Liver (tissue), 3 donors: ENCODE measurements at regions not wholly inside any gene's neighbourhood (a gene's known extent, or its start where the extent isn't known, plus 50 kb on each side); places are given as distances from the start of the nearest gene placed in this dataset.

Experiments
- CTCF ChIP-seq: fragments of 150-350 bp; IDR thresholded peaks from 2 replicates; pipeline ENCODE4 v1.5.1; 2017; ENCODE audit warnings: improper control_type of control experiment, low read depth, low read length; ENCODE audit not compliant: missing input control
- EGR1 ChIP-seq, 2 donors: IDR thresholded peaks; 2 replicates each; pipeline ENCODE4 v1.6.1; 2016 to 2018; ENCODE audit warnings: antibody characterized with exemption in 2 of 2, low read depth in 2 of 2
- FOXA1 ChIP-seq: IDR thresholded peaks from 2 replicates; pipeline ENCODE4 v1.6.1; 2016; ENCODE audit warnings: antibody characterized with exemption
- GABPA ChIP-seq, 2 donors: IDR thresholded peaks in 1 of 2; conservative IDR thresholded peaks in 1 of 2; 2 replicates each; pipeline ENCODE4 v1.6.1; 2016; ENCODE audit warnings: antibody characterized with exemption in 2 of 2, mild to moderate bottlenecking in 1 of 2, moderate library complexity in 1 of 2
- HNF4G ChIP-seq: IDR thresholded peaks from 2 replicates; pipeline ENCODE4 v1.6.1; 2016; ENCODE audit warnings: antibody characterized with exemption
- JUND ChIP-seq, 2 donors: IDR thresholded peaks; 2 replicates each; pipeline ENCODE4 v1.6.1; 2016; ENCODE audit warnings: antibody characterized with exemption in 2 of 2
- MAX ChIP-seq: IDR thresholded peaks from 2 replicates; pipeline ENCODE4 v1.6.1; 2016; ENCODE audit warnings: antibody characterized with exemption
- RAD21 ChIP-seq, 2 donors: IDR thresholded peaks; 2 replicates each; pipeline ENCODE4 v1.6.1; 2016; ENCODE audit warnings: antibody characterized with exemption in 2 of 2, mild to moderate bottlenecking in 2 of 2
- REST ChIP-seq: IDR thresholded peaks from 2 replicates; pipeline ENCODE4 v1.6.1; 2016; ENCODE audit warnings: antibody characterized with exemption, mild to moderate bottlenecking
- RXRA ChIP-seq, 2 donors: IDR thresholded peaks; 2 replicates each; pipeline ENCODE4 v1.6.1; 2017 to 2018; ENCODE audit warnings: antibody characterized with exemption in 2 of 2, mild to moderate bottlenecking in 1 of 2
- SP1 ChIP-seq: IDR thresholded peaks from 2 replicates; pipeline ENCODE4 v1.6.1; 2018; ENCODE audit warnings: antibody characterized with exemption, mild to moderate bottlenecking
- TAF1 ChIP-seq: conservative IDR thresholded peaks from 2 replicates; pipeline ENCODE4 v1.6.1; 2016; ENCODE audit warnings: antibody characterized with exemption, mild to moderate bottlenecking
- YY1 ChIP-seq: IDR thresholded peaks from 2 replicates; pipeline ENCODE4 v1.6.1; 2016; ENCODE audit warnings: antibody characterized with exemption, mild to moderate bottlenecking
- ZBTB33 ChIP-seq: IDR thresholded peaks from 2 replicates; pipeline ENCODE4 v1.6.1; 2016; ENCODE audit warnings: antibody characterized with exemption
- donor health status: healthy.
- donor health status: healthy.

- no peak for TF ChIP-seq CTCF
- no peak for TF ChIP-seq GABPA (IDR thresholded peaks at IDR 0.05 in 1 of 2, conservative IDR thresholded peaks at IDR 0.05 in 1 of 2)
- no peak for TF ChIP-seq YY1
- TF ChIP-seq RXRA (IDR thresholded peaks at IDR 0.05): no peak
- no peak for TF ChIP-seq TAF1
- TF ChIP-seq REST: no peak
- no peak for TF ChIP-seq MAX
- TF ChIP-seq JUND (IDR thresholded peaks at IDR 0.05): no peak
- TF ChIP-seq RAD21 (IDR thresholded peaks at IDR 0.05): no peak
- TF ChIP-seq SP1: no peak
- TF ChIP-seq EGR1 (IDR thresholded peaks at IDR 0.05; ENCODE audit: low read depth in 2 of 2): no peak
- TF ChIP-seq ZBTB33: no peak
- TF ChIP-seq HNF4G: no peak
- no peak for TF ChIP-seq FOXA1
Measured at GRCh38 chr3:176296066-176296597, 901.1 kb downstream of the TBL1XR1 start.
